HepG2 (cell line): ENCODE measurements at regions not wholly inside any gene's neighbourhood (a gene's known extent, or its start where the extent isn't known, plus 50 kb on each side); places are given as distances from the start of the nearest gene placed in this dataset.
"Not testable (repeated sequence)": the region's sequence is repeated elsewhere in the genome, so short reads cannot be mapped to it uniquely, and the experiment has no call there.

Source experiments
- ATAC-seq: fragments of 200-7000 bp; cut with Tn5 transposase; 3 replicates; pipeline ENCODE4 v1.9.1; 2020; ENCODE audit warnings: mild to moderate bottlenecking, moderate library complexity
- BruUV-seq: library from RNA; stranded (reverse); fragments of 400-500 nt; replicated peaks from 2 replicates; lab custom pipeline; 2021; lab: Mats Ljungman, UMichigan
- CTCF ChIA-PET: fragments of 300-600 bp; formaldehyde crosslinking; extraction: SDS; loops from one replicate; lab custom pipeline; 2021; ENCODE audit warnings: low total read pairs, inconsistent platforms, low intra/inter-chr PET ratio; lab: Yijun Ruan, JAX
- POLR2A ChIA-PET: fragments of 350-600 bp; sonication (Branson Sonifier 250); formaldehyde crosslinking; loops from one replicate; lab custom pipeline; 2020; ENCODE audit warnings: antibody characterized with exemption, inconsistent platforms; lab: Yijun Ruan, JAX
- DNase-seq: peaks from one replicate; pipeline ENCODE4 v3.0.0-alpha.2; 2015; ENCODE audit warnings: low spot score
- FAIRE-seq: peaks from 3 replicates; lab custom pipeline; 2011; peaks lifted over from hg19 to GRCh38; lab: Jason Lieb, UNC
- H2AFZ ChIP-seq: one replicate; pipeline ENCODE4 v1.6.1; 2011; ENCODE audit warnings: low read length, inconsistent platforms
- H3K27ac ChIP-seq: fragments of 300-600 bp; 3 replicates; pipeline ENCODE4 v1.8.0; 2011; ENCODE audit warnings: mixed run types, mild to moderate bottlenecking, mixed read lengths, low read length, inconsistent platforms; ENCODE audit not compliant: insufficient read depth; ENCODE audit errors: extremely low read length
- H3K27me3 ChIP-seq, 2 experiments: fragments of 200-600 bp in 1 of 2; 2 replicates in 1 of 2; 3 replicates in 1 of 2; pipeline versions ENCODE4 v1.6.0 to v1.8.0; 2011; ENCODE audit warnings: low read length in 2 of 2, mild to moderate bottlenecking in 2 of 2, moderate library complexity in 2 of 2, inconsistent platforms in 1 of 2; ENCODE audit not compliant: insufficient read depth in 2 of 2, control insufficient read depth in 1 of 2
- H3K36me3 ChIP-seq, 2 experiments: fragments of 200-600 bp in 1 of 2; replicated peaks in 1 of 2; 2 replicates in 1 of 2; 3 replicates in 1 of 2; pipeline versions ENCODE4 v1.5.1 to v1.8.0; 2011; ENCODE audit warnings: low read length in 2 of 2, inconsistent platforms in 1 of 2; ENCODE audit not compliant: insufficient read depth in 2 of 2, control insufficient read depth in 1 of 2
- H3K4me1 ChIP-seq: 2 replicates; pipeline ENCODE4 v1.5.1; 2012; ENCODE audit warnings: low read length, inconsistent platforms; ENCODE audit not compliant: insufficient read depth
- H3K4me2 ChIP-seq: 2 replicates; pipeline ENCODE4 v1.6.0; 2011; ENCODE audit warnings: low read depth, low read length, inconsistent platforms
- H3K4me3 ChIP-seq, 3 experiments: fragments of 200-600 bp in 1 of 3; sonication (generic), shearing (Covaris generic) in 1 of 3; replicated peaks in 1 of 3; 2 replicates each; pipeline ENCODE4 v1.5.1; 2011 to 2016; ENCODE audit warnings: low read length in 3 of 3, inconsistent platforms in 2 of 3, low read depth in 2 of 3, mild to moderate bottlenecking in 2 of 3, control low read depth in 1 of 3, mixed read lengths in 1 of 3; ENCODE audit not compliant: insufficient read depth in 1 of 3
- H3K79me2 ChIP-seq: one replicate; pipeline ENCODE4 v1.6.1; 2011; ENCODE audit warnings: low read length, inconsistent platforms; ENCODE audit not compliant: insufficient read depth
- H3K9ac ChIP-seq: 2 replicates; pipeline ENCODE4 v1.6.0; 2011; ENCODE audit warnings: mild to moderate bottlenecking, low read depth, low read length, inconsistent platforms; ENCODE audit not compliant: insufficient read depth
- H3K9me3 ChIP-seq: 2 replicates; pipeline ENCODE4 v1.5.1; 2012; ENCODE audit warnings: mild to moderate bottlenecking, low read length
- H4K20me1 ChIP-seq: 2 replicates; pipeline ENCODE4 v1.6.0; 2011; ENCODE audit warnings: inconsistent platforms, mild to moderate bottlenecking, low read length, moderate library complexity; ENCODE audit not compliant: insufficient read depth
- ZNF12 ChIP-seq: sonication (generic); formaldehyde crosslinking; IDR thresholded peaks from 2 replicates; pipeline ENCODE4 v1.5.0; 2020; ENCODE audit warnings: missing genetic modification reagents
- WGBS: methylation state at CpG from one replicate; pipeline ENCODE4 v1.1.6; 2017; ENCODE audit warnings: low lambda C conversion rate; 5-methylcytosine and 5-hydroxymethylcytosine counted together
- in situ Hi-C: cut with HindIII; loops from 2 replicates; pipeline ENCODE4 v1.10.0; 2017; ENCODE audit warnings: low pct_unique_long_range_greater_than_20kb; ENCODE audit not compliant: extremely low pct_ligation_motif_present
- intact Hi-C: fragments of 100-400 bp; cut with micrococcal nuclease; formaldehyde crosslinking; loops from one replicate; pipeline ENCODE4 v1.10.0; 2022; ENCODE audit not compliant: unreplicated experiment
- TF ChIP-seq, protein P1 (sequence below): fragments of 450-650 bp; IDR thresholded peaks from 2 replicates; pipeline ENCODE4 v1.6.1; 2016

DNA sequence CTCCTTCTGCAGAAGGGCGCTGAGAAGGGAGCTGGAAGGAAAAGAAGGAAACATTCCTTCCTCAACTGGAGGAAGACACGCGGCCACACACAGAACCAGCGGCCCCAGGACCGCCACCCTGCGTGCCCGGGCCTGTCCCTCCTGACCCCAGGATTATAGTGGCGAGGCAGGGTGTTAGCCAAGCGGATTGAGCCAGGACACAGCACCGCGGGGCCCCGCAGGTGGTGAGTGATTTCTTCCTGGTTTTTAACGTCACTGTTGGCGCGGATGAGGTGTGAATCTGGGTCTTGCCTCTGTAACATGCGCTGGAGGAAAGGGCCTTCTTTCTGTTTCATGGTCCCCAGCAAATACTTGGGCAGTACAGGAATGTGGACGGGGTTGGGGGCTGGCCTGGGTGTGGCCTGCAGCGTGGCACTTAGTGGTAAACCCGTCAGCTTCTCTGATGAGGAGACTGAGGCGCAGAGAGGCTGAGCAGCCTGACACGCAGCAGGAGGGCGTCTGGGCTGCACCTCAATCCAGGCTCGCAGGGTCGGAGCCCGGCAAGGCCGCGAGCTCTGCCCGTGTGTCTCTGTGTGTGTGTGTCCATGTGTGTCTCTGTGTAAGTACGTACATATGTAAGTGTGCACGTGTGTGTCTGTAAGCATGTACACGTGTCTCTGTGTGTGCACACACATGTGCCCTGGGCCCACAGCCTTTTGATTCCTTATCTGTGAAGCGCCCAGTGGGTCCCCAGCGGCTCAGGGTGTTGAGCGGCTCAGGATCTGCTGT is 158.4 kb upstream of the ZNF469 start:
- H3K4me3 ChIP-seq, H3K9ac ChIP-seq, BruUV-seq, H4K20me1 ChIP-seq, H3K9me3 ChIP-seq, ATAC-seq, H3K4me2 ChIP-seq, CTCF ChIA-PET, intact Hi-C loops, POLR2A ChIA-PET, H3K79me2 ChIP-seq, DNase-seq, H2AFZ ChIP-seq, FAIRE-seq, H3K36me3 ChIP-seq, in situ Hi-C loops, H3K27ac ChIP-seq, H3K4me1 ChIP-seq: not testable (repeated sequence)
- TF ChIP-seq, protein P1, sequence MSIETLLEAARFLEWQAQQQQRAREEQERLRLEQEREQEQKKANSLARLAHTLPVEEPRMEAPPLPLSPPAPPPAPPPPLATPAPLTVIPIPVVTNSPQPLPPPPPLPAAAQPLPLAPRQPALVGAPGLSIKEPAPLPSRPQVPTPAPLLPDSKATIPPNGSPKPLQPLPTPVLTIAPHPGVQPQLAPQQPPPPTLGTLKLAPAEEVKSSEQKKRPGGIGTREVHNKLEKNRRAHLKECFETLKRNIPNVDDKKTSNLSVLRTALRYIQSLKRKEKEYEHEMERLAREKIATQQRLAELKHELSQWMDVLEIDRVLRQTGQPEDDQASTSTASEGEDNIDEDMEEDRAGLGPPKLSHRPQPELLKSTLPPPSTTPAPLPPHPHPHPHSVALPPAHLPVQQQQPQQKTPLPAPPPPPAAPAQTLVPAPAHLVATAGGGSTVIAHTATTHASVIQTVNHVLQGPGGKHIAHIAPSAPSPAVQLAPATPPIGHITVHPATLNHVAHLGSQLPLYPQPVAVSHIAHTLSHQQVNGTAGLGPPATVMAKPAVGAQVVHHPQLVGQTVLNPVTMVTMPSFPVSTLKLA = peak; percentile 83
- 56% methylated on average over 34 of the region's 34 CpGs for WGBS
- peaks cover 8 to 45% of the 10 kb centered on the region in 2 experiments; a peak in 4 of 5 replicates for H3K27me3 ChIP-seq

DNA sequence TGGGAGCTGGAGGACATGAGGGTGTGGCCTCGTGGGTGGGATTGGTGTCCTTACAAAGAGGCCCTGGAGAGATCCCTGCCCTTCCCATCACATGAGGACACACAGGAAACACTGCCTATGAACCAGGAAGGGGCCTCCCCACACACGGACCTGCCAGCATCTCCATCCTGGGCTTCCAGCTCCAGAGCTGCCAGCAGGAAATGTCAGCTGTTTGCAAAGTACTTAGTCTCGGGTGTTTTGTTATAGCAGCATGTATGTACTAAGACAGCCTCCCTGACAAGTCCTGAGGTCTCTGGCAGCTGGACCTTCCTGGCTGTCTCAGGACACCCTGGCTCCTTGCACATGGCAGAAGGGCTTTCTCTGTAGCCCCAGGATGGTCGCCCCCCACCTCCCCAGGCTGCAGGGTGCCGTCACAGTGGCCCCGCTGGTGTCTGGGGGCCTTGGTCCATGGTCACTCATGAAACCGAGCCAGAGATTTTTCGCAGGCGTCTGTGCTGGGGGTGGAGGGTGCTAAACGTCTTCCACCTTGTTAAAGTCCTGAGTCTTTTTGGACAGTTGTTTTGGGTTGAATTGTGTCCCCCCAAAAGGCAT is 157.0 kb upstream of the ZNF469 start:
- in situ Hi-C loops, H3K4me2 ChIP-seq, POLR2A ChIA-PET, H3K36me3 ChIP-seq, DNase-seq, ATAC-seq, H3K9me3 ChIP-seq, H2AFZ ChIP-seq, H3K27ac ChIP-seq, FAIRE-seq, CTCF ChIA-PET, BruUV-seq, intact Hi-C loops, H4K20me1 ChIP-seq, H3K79me2 ChIP-seq, H3K9ac ChIP-seq, H3K4me3 ChIP-seq: not testable (repeated sequence)
- Histone ChIP-seq H3K4me1 (peaks cover 16% of the 10 kb centered on the region; the same call in 1 of the 2 replicates), H3K27me3 (peaks cover 8 to 44% of the 10 kb centered on the region in 2 experiments; a peak in 4 of 5 replicates)
- 34% methylated on average over 8 of the region's 10 CpGs for WGBS
- TF ChIP-seq ZNF12 (CRISPR knock-in tag) = peak; percentile 98

- H3K4me2 ChIP-seq, H4K20me1 ChIP-seq, H2AFZ ChIP-seq, POLR2A ChIA-PET, ATAC-seq, H3K4me3 ChIP-seq, in situ Hi-C loops, H3K79me2 ChIP-seq, CTCF ChIA-PET, FAIRE-seq, intact Hi-C loops, H3K27ac ChIP-seq, H3K9me3 ChIP-seq, BruUV-seq, DNase-seq, H3K36me3 ChIP-seq, H3K9ac ChIP-seq: not testable (repeated sequence)
- Histone ChIP-seq H3K4me1 (peaks cover 16% of the 10 kb centered on the region; the same call in 1 of the 2 replicates), H3K27me3 (peaks cover 5 to 39% of the 10 kb centered on the region in 2 experiments; a peak in 3 of 5 replicates)
- 11% methylated on average over 3 of the region's 14 CpGs for WGBS
Observed at GRCh38 chr16:88226302-88226701, 156.5 kb upstream of the ZNF469 start.
